HCT116 (cell line): ENCODE measurements at regions not wholly inside any gene's neighbourhood (a gene's known extent, or its start where the extent isn't known, plus 50 kb on each side); places are given as distances from the start of the nearest gene placed in this dataset.

Source experiments
- ATAC-seq: fragments of 200-7000 bp; cut with Tn5 transposase; 2 replicates; pipeline ENCODE4 v1.9.1; 2020; ENCODE audit warnings: mild to moderate bottlenecking, moderate library complexity
- BruUV-seq: library from RNA; stranded (reverse); fragments of 400-500 nt; replicated peaks from 2 replicates; lab custom pipeline; 2021; lab: Mats Ljungman, UMichigan
- CTCF ChIA-PET: fragments of 300-600 bp; sonication (Branson Sonifier 250); formaldehyde crosslinking; loops from one replicate; lab custom pipeline; 2021; ENCODE audit warnings: antibody characterized with exemption; lab: Charles Lee
- POLR2A ChIA-PET: fragments of 300-600, 350-600 bp; sonication (Branson Sonifier 250); formaldehyde crosslinking; loops from one replicate; lab custom pipeline; 2021; ENCODE audit warnings: antibody characterized with exemption; lab: Charles Lee
- RAD21 ChIA-PET, 2 experiments: fragments of 300-600 bp; sonication (Branson Sonifier 250); formaldehyde crosslinking; loops; one replicate each; lab custom pipeline; 2023; ENCODE audit warnings: low total read pairs in 2 of 2; ENCODE audit not compliant: uncharacterized antibody in 2 of 2, unreplicated experiment in 2 of 2, low non-redundant PET in 1 of 2; lab: Charles Lee
- DNase-seq: peaks from one replicate; pipeline ENCODE4 v3.0.0-alpha.2; 2010; ENCODE audit warnings: low read depth, low spot score
- H2AFZ ChIP-seq: fragments of 200-600 bp; shearing (Covaris generic), sonication (generic); 2 replicates; pipeline ENCODE4 v1.6.1; 2017; ENCODE audit warnings: low read depth, mixed run types, mixed read lengths, antibody characterized with exemption, low read length; ENCODE audit not compliant: poor library complexity, severe bottlenecking
- H3K27ac ChIP-seq: 2 replicates; pipeline ENCODE4 v1.5.1; 2012; ENCODE audit warnings: low read depth, low read length
- H3K27me3 ChIP-seq: fragments of 200-600 bp; sonication (generic); 2 replicates; pipeline ENCODE4 v1.6.1; 2016; ENCODE audit warnings: mixed run types, low read length, mixed read lengths; ENCODE audit not compliant: insufficient read depth
- H3K36me3 ChIP-seq, 2 experiments: fragments of 200-500 bp in 1 of 2; fragments of 200-600 bp in 1 of 2; sonication (Bioruptor generic) in 1 of 2; sonication (generic) in 1 of 2; 2 replicates each; pipeline versions ENCODE4 v1.5.1 to v1.6.1; 2014 to 2016; ENCODE audit warnings: low read length in 2 of 2, inconsistent platforms in 1 of 2, mixed read lengths in 1 of 2, mixed run types in 1 of 2; ENCODE audit not compliant: insufficient read depth in 2 of 2, control insufficient read depth in 1 of 2
- H3K4me1 ChIP-seq, 2 experiments: fragments of 200-600 bp in 1 of 2; sonication (generic) in 1 of 2; 2 replicates each; pipeline versions ENCODE4 v1.5.1 to v1.6.1; 2012 to 2017; ENCODE audit warnings: low read length in 2 of 2, inconsistent platforms in 1 of 2, mild to moderate bottlenecking in 1 of 2, mixed read lengths in 1 of 2, mixed run types in 1 of 2, moderate library complexity in 1 of 2; ENCODE audit not compliant: insufficient read depth in 2 of 2, control insufficient read depth in 1 of 2
- H3K4me2 ChIP-seq: fragments of 200-600 bp; sonication (generic); 2 replicates; pipeline ENCODE4 v1.6.1; 2017; ENCODE audit warnings: mixed run types, low read length, mixed read lengths
- H3K4me3 ChIP-seq, 2 experiments: fragments of 200-600 bp in 1 of 2; sonication (generic) in 1 of 2; replicated peaks in 1 of 2; 2 replicates each; pipeline ENCODE4 v1.5.1; 2011 to 2016; ENCODE audit warnings: low read length in 2 of 2, control low read depth in 1 of 2, low read depth in 1 of 2, mild to moderate bottlenecking in 1 of 2, mixed read lengths in 1 of 2, mixed run types in 1 of 2
- H3K79me2 ChIP-seq: fragments of 200-600 bp; sonication (generic); 2 replicates; pipeline ENCODE4 v1.6.1; 2017; ENCODE audit warnings: mild to moderate bottlenecking, mixed run types, low read length, moderate library complexity, mixed read lengths; ENCODE audit not compliant: insufficient read depth
- H3K9ac ChIP-seq: fragments of 200-600 bp; sonication (generic); 2 replicates; pipeline ENCODE4 v1.6.1; 2016; ENCODE audit warnings: low read length, mixed read lengths
- H3K9me2 ChIP-seq: fragments of 200-600 bp; sonication (generic), shearing (Covaris generic); 2 replicates; pipeline ENCODE4 v1.6.1; 2017; ENCODE audit warnings: mixed run types, mild to moderate bottlenecking, moderate library complexity; ENCODE audit not compliant: insufficient read depth
- H3K9me3 ChIP-seq, 2 experiments: fragments of 200-500 bp in 1 of 2; fragments of 200-600 bp in 1 of 2; sonication (Bioruptor generic) in 1 of 2; sonication (generic) in 1 of 2; 2 replicates each; pipeline ENCODE4 v1.6.1; 2014 to 2017; ENCODE audit warnings: low read length in 2 of 2, mixed read lengths in 2 of 2, inconsistent platforms in 1 of 2, low read depth in 1 of 2, mild to moderate bottlenecking in 1 of 2, mixed run types in 1 of 2, moderate library complexity in 1 of 2; ENCODE audit not compliant: control insufficient read depth in 1 of 2, insufficient read depth in 1 of 2
- H4K20me1 ChIP-seq: fragments of 200-600 bp; sonication (generic), shearing (Covaris generic); 2 replicates; pipeline ENCODE4 v1.6.1; 2017; ENCODE audit warnings: mixed run types, mild to moderate bottlenecking, moderate library complexity; ENCODE audit not compliant: insufficient read depth
- FOSL1 ChIP-seq: IDR thresholded peaks from 2 replicates; pipeline ENCODE4 v1.6.1; 2012; ENCODE audit warnings: low read depth
- POLR2A ChIP-seq: IDR thresholded peaks from 2 replicates; pipeline ENCODE4 v1.7.0; 2011; ENCODE audit warnings: borderline replicate concordance; ENCODE audit not compliant: insufficient read depth, insufficient read length; ENCODE audit errors: extremely low read depth
- POLR2AphosphoS5 ChIP-seq: IDR thresholded peaks from 2 replicates; pipeline ENCODE4 v1.6.1; 2011; ENCODE audit warnings: mild to moderate bottlenecking, low read depth, low read length, moderate library complexity
- SP1 ChIP-seq: IDR thresholded peaks from 2 replicates; pipeline ENCODE4 v1.6.1; 2012; ENCODE audit warnings: low read depth
- ZFX ChIP-seq: fragments of 450-650 bp; IDR thresholded peaks from 2 replicates; pipeline ENCODE4 v1.6.1; 2017
- intact Hi-C: fragments of 100-400 bp; cut with micrococcal nuclease; formaldehyde crosslinking; loops from 2 replicates; pipeline ENCODE4 v1.10.0; 2022
- TF ChIP-seq, protein P1 (sequence below): IDR thresholded peaks from 2 replicates; pipeline ENCODE4 v1.6.1; 2012
- TF ChIP-seq, protein P2 (sequence below), 3 experiments: fragments of 200-600 bp in 1 of 3; sonication (generic) in 1 of 3; IDR thresholded peaks in 2 of 3; conservative IDR thresholded peaks in 1 of 3; 2 replicates each; pipeline ENCODE4 v1.5.1; 2012 to 2017; ENCODE audit warnings: low read depth in 2 of 3, low read length in 2 of 3, antibody characterized with exemption in 1 of 3, borderline replicate concordance in 1 of 3, control low read depth in 1 of 3, mild to moderate bottlenecking in 1 of 3, mixed read lengths in 1 of 3, mixed run types in 1 of 3, moderate library complexity in 1 of 3; ENCODE audit not compliant: insufficient read depth in 1 of 3

DNA sequence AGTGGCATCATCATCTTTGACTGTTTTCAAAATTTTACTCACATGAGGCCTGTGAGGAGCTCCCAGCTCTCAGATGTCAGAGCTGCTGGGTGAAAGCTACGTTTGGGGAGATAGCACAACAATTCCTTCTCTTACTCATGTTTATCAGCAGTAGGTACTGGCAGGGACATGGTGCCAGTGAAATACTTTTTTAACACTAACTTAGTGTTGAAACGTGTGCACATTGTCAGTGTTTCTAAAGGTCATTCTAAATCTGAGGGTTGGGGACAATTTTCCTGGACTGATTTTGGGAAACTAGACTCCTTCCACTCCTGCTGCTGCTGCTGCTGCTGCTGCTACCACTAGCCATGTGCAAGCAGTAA lies 487.4 kb downstream of the PDCD6IP start:
- TF ChIP-seq FOSL1: no peak
- no peak for TF ChIP-seq ZFX
- TF ChIP-seq, protein P1, sequence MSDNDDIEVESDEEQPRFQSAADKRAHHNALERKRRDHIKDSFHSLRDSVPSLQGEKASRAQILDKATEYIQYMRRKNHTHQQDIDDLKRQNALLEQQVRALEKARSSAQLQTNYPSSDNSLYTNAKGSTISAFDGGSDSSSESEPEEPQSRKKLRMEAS: no peak
- TF ChIP-seq POLR2A: no peak
- no peak for TF ChIP-seq POLR2AphosphoS5
- H3K9me3 ChIP-seq: no peaks in the 10 kb centered on the region
- intact Hi-C loops: no loop called here
- H3K79me2 ChIP-seq: no peaks in the 10 kb centered on the region
- ChIA-PET POLR2A (no interaction called here), RAD21 (no interaction called here), CTCF (no interaction called here)
- no peaks in the 10 kb centered on the region for H3K36me3 ChIP-seq
- ATAC-seq (no peak), DNase-seq (no peak)
- H2AFZ ChIP-seq: no peak overlapping the region
- H3K4me2 ChIP-seq: no peak overlapping the region
- H3K27ac ChIP-seq: no peak overlapping the region
- no peak overlapping the region for H3K4me3 ChIP-seq
- no peaks in the 10 kb centered on the region for H4K20me1 ChIP-seq
- H3K4me1 ChIP-seq: no peaks in the 10 kb centered on the region
- no TSS peak for BruUV-seq
- H3K27me3 ChIP-seq: no peaks in the 10 kb centered on the region
- no peaks in the 10 kb centered on the region for H3K9me2 ChIP-seq
- H3K9ac ChIP-seq: no peak overlapping the region

DNA sequence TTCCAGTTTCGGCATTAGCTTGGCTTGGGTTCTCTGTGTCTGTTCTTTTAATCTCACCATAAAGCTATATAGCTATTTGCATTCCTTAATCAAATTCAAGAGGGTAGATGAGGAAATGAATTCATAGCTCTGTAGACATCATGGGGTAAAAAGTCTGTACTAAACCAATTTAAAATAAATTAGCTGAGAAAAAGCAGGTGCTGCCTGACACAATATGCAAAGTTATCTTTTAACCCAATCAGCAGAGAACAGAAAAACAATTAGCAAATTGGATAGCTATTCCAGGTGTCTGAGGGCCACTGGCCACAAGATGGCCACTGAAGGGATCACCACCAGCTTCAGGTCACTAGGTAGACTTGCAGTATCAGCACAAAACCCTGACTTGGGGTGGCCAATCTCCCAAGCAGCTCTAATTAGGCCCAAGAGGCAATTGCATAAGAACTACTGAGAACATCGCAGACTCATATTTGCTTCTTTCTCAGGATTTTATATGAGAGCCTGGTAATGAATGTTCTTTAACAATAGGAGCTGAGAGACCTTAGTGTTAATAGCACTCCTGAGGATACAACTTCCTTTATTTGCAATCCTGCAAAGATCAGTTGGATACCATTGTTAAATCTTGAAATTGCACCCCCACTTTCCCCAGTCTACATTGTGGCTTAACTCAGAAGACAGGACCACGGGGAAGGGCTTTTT lies 494.3 kb downstream of the PDCD6IP start:
- Histone ChIP-seq H3K4me3 (no peak overlapping the region), H3K9me2 (no peaks in the 10 kb centered on the region), H3K79me2 (no peaks in the 10 kb centered on the region), H2AFZ (no peak overlapping the region), H3K4me2 (no peak overlapping the region)
- BruUV-seq: no TSS peak
- TF ChIP-seq, protein P1: no peak
- TF ChIP-seq, protein P2, sequence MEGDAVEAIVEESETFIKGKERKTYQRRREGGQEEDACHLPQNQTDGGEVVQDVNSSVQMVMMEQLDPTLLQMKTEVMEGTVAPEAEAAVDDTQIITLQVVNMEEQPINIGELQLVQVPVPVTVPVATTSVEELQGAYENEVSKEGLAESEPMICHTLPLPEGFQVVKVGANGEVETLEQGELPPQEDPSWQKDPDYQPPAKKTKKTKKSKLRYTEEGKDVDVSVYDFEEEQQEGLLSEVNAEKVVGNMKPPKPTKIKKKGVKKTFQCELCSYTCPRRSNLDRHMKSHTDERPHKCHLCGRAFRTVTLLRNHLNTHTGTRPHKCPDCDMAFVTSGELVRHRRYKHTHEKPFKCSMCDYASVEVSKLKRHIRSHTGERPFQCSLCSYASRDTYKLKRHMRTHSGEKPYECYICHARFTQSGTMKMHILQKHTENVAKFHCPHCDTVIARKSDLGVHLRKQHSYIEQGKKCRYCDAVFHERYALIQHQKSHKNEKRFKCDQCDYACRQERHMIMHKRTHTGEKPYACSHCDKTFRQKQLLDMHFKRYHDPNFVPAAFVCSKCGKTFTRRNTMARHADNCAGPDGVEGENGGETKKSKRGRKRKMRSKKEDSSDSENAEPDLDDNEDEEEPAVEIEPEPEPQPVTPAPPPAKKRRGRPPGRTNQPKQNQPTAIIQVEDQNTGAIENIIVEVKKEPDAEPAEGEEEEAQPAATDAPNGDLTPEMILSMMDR (IDR thresholded peaks at IDR 0.05 in 2 of 3, conservative IDR thresholded peaks at IDR 0.05 in 1 of 3; ENCODE audit: borderline replicate concordance in 1 of 3, insufficient read depth in 1 of 3, low read depth in 2 of 3, low read length in 2 of 3): no peak
- TF ChIP-seq SP1: no peak
- TF ChIP-seq, all 23 proteins: peak for 0
- Histone ChIP-seq H3K36me3 (no peaks in the 10 kb centered on the region), H3K4me1 (no peaks in the 10 kb centered on the region), H3K27me3 (no peaks in the 10 kb centered on the region), H3K27ac (no peak overlapping the region), H4K20me1 (no peaks in the 10 kb centered on the region), H3K9ac (no peak overlapping the region), H3K9me3 (no peaks in the 10 kb centered on the region)
- ATAC-seq (no peak), DNase-seq (no peak)
- RAD21 ChIA-PET: no interaction called here
- POLR2A ChIA-PET: no interaction called here
- intact Hi-C loops: no loop called here
- CTCF ChIA-PET: no interaction called here
